GM18861 (cell line): ENCODE measurements at regions not wholly inside any gene's neighbourhood (a gene's known extent, or its start where the extent isn't known, plus 50 kb on each side); places are given as distances from the start of the nearest gene placed in this dataset.

Experiments used
- ATAC-seq: cut with Tn5 transposase; IDR thresholded peaks from one replicate; pipeline ENCODE4 v1.9.1; 2021; ENCODE audit not compliant: unreplicated experiment

GRCh38 chr10:78953113-78953798 is 115.5 kb upstream of the ZMIZ1 start:
- peak; percentile 64 for ATAC-seq

- no peak for ATAC-seq
These were observed 114.9 kb upstream of the ZMIZ1 start for GRCh38 chr10:78953799-78954297.

- ATAC-seq, result no peak
These were observed 114.1 kb upstream of the ZMIZ1 start for GRCh38 chr10:78954689-78955088.

- no peak for ATAC-seq
These were observed 113.6 kb upstream of the ZMIZ1 start for GRCh38 chr10:78955206-78955605.

- ATAC-seq, result no peak
These were observed 112.4 kb upstream of the ZMIZ1 start for GRCh38 chr10:78956391-78956790.

- no peak for ATAC-seq
These were observed 111.2 kb upstream of the ZMIZ1 start for GRCh38 chr10:78957471-78958039.

GRCh38 chr10:78959217-78959923 is 109.4 kb upstream of the ZMIZ1 start:
- ATAC-seq, result no peak

- ATAC-seq, result no peak
These were observed 108.9 kb upstream of the ZMIZ1 start for GRCh38 chr10:78959924-78960285.

- ATAC-seq, result no peak
These were observed 108.4 kb upstream of the ZMIZ1 start for GRCh38 chr10:78960316-78960800.

GRCh38 chr10:78961760-78962159 is 107.0 kb upstream of the ZMIZ1 start:
- ATAC-seq, result no peak

- no peak for ATAC-seq
These were observed 105.4 kb upstream of the ZMIZ1 start for GRCh38 chr10:78963074-78964034.

- no peak for ATAC-seq
These were observed 104.4 kb upstream of the ZMIZ1 start for GRCh38 chr10:78964274-78964951.

- ATAC-seq, result no peak
These were observed 103.7 kb upstream of the ZMIZ1 start for GRCh38 chr10:78964952-78965633.

- ATAC-seq, result no peak
These were observed 102.5 kb upstream of the ZMIZ1 start for GRCh38 chr10:78966182-78966787.

GRCh38 chr10:78966844-78967488 is 101.8 kb upstream of the ZMIZ1 start:
- no peak for ATAC-seq

- ATAC-seq, result no peak
These were observed 100.3 kb upstream of the ZMIZ1 start for GRCh38 chr10:78968300-78968942.

- ATAC-seq, result no peak
These were observed 99.8 kb upstream of the ZMIZ1 start for GRCh38 chr10:78968943-78969342.

- no peak for ATAC-seq
These were observed 99.0 kb upstream of the ZMIZ1 start for GRCh38 chr10:78969719-78970118.
